ENCODE measurements at regions not wholly inside any gene's neighbourhood (a gene's known extent, or its start where the extent isn't known, plus 50 kb on each side); places are given as distances from the start of the nearest gene placed in this dataset.
"Not testable (repeated sequence)": the region's sequence is repeated elsewhere in the genome, so short reads cannot be mapped to it uniquely, and the experiment has no call there.

GRCh38 chr10:32217216-32217615 is 129.7 kb downstream of the EPC1 start:
- DNase-seq = no peak

- not testable (repeated sequence) for DNase-seq
Observed at GRCh38 chr10:32213838-32214237, 133.1 kb downstream of the EPC1 start.

- DNase-seq = no peak
Observed at GRCh38 chr10:32211046-32211363, 136.0 kb downstream of the EPC1 start.

GRCh38 chr10:32210306-32211045 is 136.5 kb downstream of the EPC1 start:
- no peak for DNase-seq

- not testable (repeated sequence) for DNase-seq
Observed at GRCh38 chr10:32208005-32208404, 139.0 kb downstream of the EPC1 start.

GRCh38 chr10:32207544-32207943 is 139.4 kb downstream of the EPC1 start:
- peak; percentile 52 for DNase-seq

- DNase-seq = no peak
Observed at GRCh38 chr10:32205670-32206069, 141.3 kb downstream of the EPC1 start.

- DNase-seq = no peak
Observed at GRCh38 chr10:32204606-32205005, 142.4 kb downstream of the EPC1 start.

GRCh38 chr10:32199714-32200394 is 143.6 kb upstream of the KIF5B start:
- peak; percentile 39 for DNase-seq

GRCh38 chr10:32197423-32197822 is 141.2 kb upstream of the KIF5B start:
- DNase-seq = no peak

GRCh38 chr10:32190890-32191491 is 134.8 kb upstream of the KIF5B start:
- no peak for DNase-seq

GRCh38 chr10:32189400-32190084 is 133.3 kb upstream of the KIF5B start:
- DNase-seq = no peak

GRCh38 chr10:32188601-32189000 is 132.4 kb upstream of the KIF5B start:
- not testable (repeated sequence) for DNase-seq

GRCh38 chr10:32187686-32188085 is 131.5 kb upstream of the KIF5B start:
- no peak for DNase-seq

GRCh38 chr10:32183652-32184051 is 127.4 kb upstream of the KIF5B start:
- not testable (repeated sequence) for DNase-seq

- DNase-seq = no peak
Observed at GRCh38 chr10:32182476-32182875, 126.3 kb upstream of the KIF5B start.

- DNase-seq = no peak
Observed at GRCh38 chr10:32180390-32181280, 124.4 kb upstream of the KIF5B start.

- DNase-seq = no peak
Observed at GRCh38 chr10:32179836-32180235, 123.6 kb upstream of the KIF5B start.

GRCh38 chr10:32177594-32177993 is 121.4 kb upstream of the KIF5B start:
- DNase-seq = not testable (repeated sequence)

GRCh38 chr10:32175629-32176028 is 119.4 kb upstream of the KIF5B start:
- no peak for DNase-seq

- DNase-seq = no peak
Observed at GRCh38 chr10:32174349-32174893, 118.2 kb upstream of the KIF5B start.

- no peak for DNase-seq
Observed at GRCh38 chr10:32171204-32171603, 115.0 kb upstream of the KIF5B start.
